AG10803 (cell line): ENCODE measurements at regions not wholly inside any gene's neighbourhood (a gene's known extent, or its start where the extent isn't known, plus 50 kb on each side); places are given as distances from the start of the nearest gene placed in this dataset.

Experiments
- DNase-seq: peaks from one replicate; pipeline ENCODE4 v3.0.0; 2010; ENCODE audit warnings: low read depth
- H3K4me3 ChIP-seq: 2 replicates; pipeline ENCODE4 v1.5.1; 2011; ENCODE audit warnings: mild to moderate bottlenecking, low read length, control low read depth
- TF ChIP-seq, protein P1 (sequence below): conservative IDR thresholded peaks from 2 replicates; pipeline ENCODE4 v1.5.1; 2011; ENCODE audit warnings: mild to moderate bottlenecking, low read length, control low read depth, inconsistent platforms

- DNase-seq = peak; percentile 30
- TF ChIP-seq, protein P1, sequence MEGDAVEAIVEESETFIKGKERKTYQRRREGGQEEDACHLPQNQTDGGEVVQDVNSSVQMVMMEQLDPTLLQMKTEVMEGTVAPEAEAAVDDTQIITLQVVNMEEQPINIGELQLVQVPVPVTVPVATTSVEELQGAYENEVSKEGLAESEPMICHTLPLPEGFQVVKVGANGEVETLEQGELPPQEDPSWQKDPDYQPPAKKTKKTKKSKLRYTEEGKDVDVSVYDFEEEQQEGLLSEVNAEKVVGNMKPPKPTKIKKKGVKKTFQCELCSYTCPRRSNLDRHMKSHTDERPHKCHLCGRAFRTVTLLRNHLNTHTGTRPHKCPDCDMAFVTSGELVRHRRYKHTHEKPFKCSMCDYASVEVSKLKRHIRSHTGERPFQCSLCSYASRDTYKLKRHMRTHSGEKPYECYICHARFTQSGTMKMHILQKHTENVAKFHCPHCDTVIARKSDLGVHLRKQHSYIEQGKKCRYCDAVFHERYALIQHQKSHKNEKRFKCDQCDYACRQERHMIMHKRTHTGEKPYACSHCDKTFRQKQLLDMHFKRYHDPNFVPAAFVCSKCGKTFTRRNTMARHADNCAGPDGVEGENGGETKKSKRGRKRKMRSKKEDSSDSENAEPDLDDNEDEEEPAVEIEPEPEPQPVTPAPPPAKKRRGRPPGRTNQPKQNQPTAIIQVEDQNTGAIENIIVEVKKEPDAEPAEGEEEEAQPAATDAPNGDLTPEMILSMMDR = no peak
- no peak overlapping the region for H3K4me3 ChIP-seq
These were observed 51.3 kb upstream of the FAM3C start for GRCh38 chr7:121447243-121447910.

DNA sequence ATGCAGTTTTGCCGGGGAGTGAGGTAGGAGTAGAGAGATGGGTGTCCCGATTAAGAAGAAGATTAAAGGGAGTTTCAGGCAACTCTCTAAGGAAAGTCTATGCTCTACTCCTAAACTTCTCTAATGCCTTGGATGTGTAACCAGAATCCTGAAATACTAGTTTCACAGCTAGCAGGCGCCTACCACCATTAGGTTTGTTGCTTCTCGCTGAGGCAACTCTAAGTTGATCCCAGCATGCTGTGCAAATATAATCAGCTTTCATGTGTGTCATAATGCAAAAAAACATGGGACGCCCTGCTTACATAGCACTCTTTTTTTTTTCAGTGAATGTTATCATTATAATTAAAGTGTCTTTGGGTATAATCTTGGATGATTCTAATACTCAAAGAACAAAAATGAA, 50.4 kb upstream of the FAM3C start:
- DNase-seq = no peak

More for the DNA sequence above, 50.4 kb upstream of the FAM3C start:
- TF ChIP-seq, protein P1 = no peak
- no peak overlapping the region for H3K4me3 ChIP-seq
